A673 (cell line): ENCODE measurements at regions not wholly inside any gene's neighbourhood (a gene's known extent, or its start where the extent isn't known, plus 50 kb on each side); places are given as distances from the start of the nearest gene placed in this dataset.

Experiments used
- BruUV-seq: library from RNA; stranded (reverse); fragments of 400-500 nt; replicated peaks from 2 replicates; lab custom pipeline; 2021; lab: Mats Ljungman, UMichigan
- CTCF ChIA-PET: fragments of 300-600 bp; sonication (Branson Sonifier 250); formaldehyde crosslinking; loops from one replicate; lab custom pipeline; 2022; ENCODE audit warnings: antibody characterized with exemption; lab: Charles Lee
- POLR2A ChIA-PET: fragments of 300-600 bp; sonication (Branson Sonifier 250); formaldehyde crosslinking; loops from one replicate; lab custom pipeline; 2022; ENCODE audit warnings: antibody characterized with exemption; ENCODE audit not compliant: low non-redundant PET; lab: Charles Lee
- DNase-seq: peaks from one replicate; pipeline ENCODE4 v3.0.0-alpha.2; 2015; ENCODE audit warnings: low spot score
- H3K27ac ChIP-seq: fragments of 200-600 bp; sonication (generic); 2 replicates; pipeline ENCODE4 v1.5.1; 2016; ENCODE audit warnings: mixed run types, low read depth, mild to moderate bottlenecking, mixed read lengths, antibody characterized with exemption, low read length; ENCODE audit not compliant: poor library complexity, severe bottlenecking
- H3K27me3 ChIP-seq: fragments of 200-600 bp; sonication (generic); replicated peaks from 2 replicates; pipeline ENCODE4 v1.6.1; 2017; ENCODE audit warnings: mixed run types, low read depth, mild to moderate bottlenecking, mixed read lengths, antibody characterized with exemption, low read length; ENCODE audit not compliant: insufficient read depth, poor library complexity
- H3K36me3 ChIP-seq: fragments of 200-600 bp; sonication (generic); 2 replicates; pipeline ENCODE4 v1.6.1; 2016; ENCODE audit warnings: mixed run types, mild to moderate bottlenecking, mixed read lengths, antibody characterized with exemption, low read length; ENCODE audit not compliant: insufficient read depth, poor library complexity, severe bottlenecking
- H3K4me1 ChIP-seq: fragments of 200-600 bp; sonication (generic); 2 replicates; pipeline ENCODE4 v1.6.1; 2017; ENCODE audit warnings: mixed run types, mild to moderate bottlenecking, mixed read lengths, antibody characterized with exemption, low read length; ENCODE audit not compliant: insufficient read depth, poor library complexity, severe bottlenecking
- H3K4me3 ChIP-seq: fragments of 200-600 bp; sonication (generic); 2 replicates; pipeline ENCODE4 v1.5.1; 2016; ENCODE audit warnings: low read depth, mixed run types, mild to moderate bottlenecking, mixed read lengths, low read length; ENCODE audit not compliant: poor library complexity, severe bottlenecking
- H3K9me3 ChIP-seq: fragments of 200-600 bp; sonication (generic); 2 replicates; pipeline ENCODE4 v1.6.1; 2016; ENCODE audit warnings: mixed run types, low read depth, mild to moderate bottlenecking, mixed read lengths, antibody characterized with exemption, low read length; ENCODE audit not compliant: poor library complexity, severe bottlenecking
- CTCF ChIP-seq: fragments of 300-800, 200-600 bp; sonication (generic); conservative IDR thresholded peaks from 2 replicates; pipeline ENCODE4 v1.5.1; 2017; ENCODE audit warnings: low read depth, mild to moderate bottlenecking, antibody characterized with exemption, low read length, moderate library complexity, mixed read lengths
- EZH2 ChIP-seq: fragments of 200-600 bp; sonication (generic); IDR thresholded peaks from 2 replicates; pipeline ENCODE4 v1.6.1; 2017; ENCODE audit warnings: borderline replicate concordance, low read depth, mild to moderate bottlenecking, mixed read lengths, antibody characterized with exemption, low read length; ENCODE audit not compliant: poor library complexity, severe bottlenecking
- intact Hi-C: fragments of 100-400 bp; cut with micrococcal nuclease; formaldehyde crosslinking; loops from one replicate; pipeline ENCODE4 v1.10.0; 2022; ENCODE audit not compliant: unreplicated experiment

- H3K27me3 ChIP-seq: no peaks in the 10 kb centered on the region
- TF ChIP-seq CTCF: no peak
- TF ChIP-seq EZH2: no peak
- BruUV-seq: no TSS peak
- no peak overlapping the region for H3K4me3 ChIP-seq
- CTCF ChIA-PET: no interaction called here
- H3K36me3 ChIP-seq: no peaks in the 10 kb centered on the region
- no peak for DNase-seq
- POLR2A ChIA-PET: no interaction called here
- peaks cover 4% of the 10 kb centered on the region for H3K9me3 ChIP-seq
- intact Hi-C loops: no loop called here
- H3K4me1 ChIP-seq: no peaks in the 10 kb centered on the region
- no peak overlapping the region for H3K27ac ChIP-seq
Observed at GRCh38 chr6:113147544-113147943, 709.6 kb upstream of the MARCKS start.

GRCh38 chr6:113148566-113148965 lies 708.6 kb upstream of the MARCKS start:
- DNase-seq: no peak
- no peaks in the 10 kb centered on the region for H3K4me1 ChIP-seq
- CTCF ChIA-PET: no interaction called here
- H3K36me3 ChIP-seq: no peaks in the 10 kb centered on the region
- peaks cover 4% of the 10 kb centered on the region for H3K9me3 ChIP-seq
- H3K4me3 ChIP-seq: no peak overlapping the region
- BruUV-seq: no TSS peak
- no peaks in the 10 kb centered on the region for H3K27me3 ChIP-seq
- no peak overlapping the region for H3K27ac ChIP-seq
- no peak for TF ChIP-seq CTCF
- no peak for TF ChIP-seq EZH2
- POLR2A ChIA-PET: no interaction called here
- intact Hi-C loops: no loop called here

GRCh38 chr6:113149511-113149910 lies 707.6 kb upstream of the MARCKS start:
- ChIA-PET POLR2A (no interaction called here), CTCF (no interaction called here)
- Histone ChIP-seq H3K4me3 (no peak overlapping the region), H3K4me1 (no peaks in the 10 kb centered on the region), H3K27me3 (no peaks in the 10 kb centered on the region), H3K27ac (no peak overlapping the region), H3K36me3 (no peaks in the 10 kb centered on the region), H3K9me3 (peaks cover 4% of the 10 kb centered on the region)
- BruUV-seq: no TSS peak
- TF ChIP-seq EZH2 (no peak), CTCF (no peak)
- DNase-seq: no peak
- intact Hi-C loops: no loop called here
